ENCODE measurements at regions not wholly inside any gene's neighbourhood (a gene's known extent, or its start where the extent isn't known, plus 50 kb on each side); places are given as distances from the start of the nearest gene placed in this dataset.

GRCh38 chr11:19598876-19599486 lies 113.7 kb upstream of the NAV2 start:
- TF ChIP-seq CREB1 (CRISPR knock-in tag; IDR thresholded peaks at IDR 0.05; ENCODE audit: low read depth) (no peak), POLR2AphosphoS5 (IDR thresholded peaks at IDR 0.05; ENCODE audit: low read depth) (no peak), JUNB (IDR thresholded peaks at IDR 0.05; ENCODE audit: unreplicated experiment) (no peak), EZH2phosphoT487 (IDR thresholded peaks at IDR 0.05; ENCODE audit: unreplicated experiment) (no peak), EZH2 (IDR thresholded peaks at IDR 0.05; ENCODE audit: low read depth, unreplicated experiment) (no peak), ZNF331 (CRISPR knock-in tag; IDR thresholded peaks at IDR 0.05; ENCODE audit: low read depth) (no peak), ETS1 (IDR thresholded peaks at IDR 0.05) (no peak), STAT1 (IDR thresholded peaks at IDR 0.05; ENCODE audit: unreplicated experiment) (no peak), ZNF114 (CRISPR knock-in tag; IDR thresholded peaks at IDR 0.05) (no peak), NANOG (IDR thresholded peaks at IDR 0.05; ENCODE audit: borderline replicate concordance) (no peak)
- TF ChIP-seq, protein P1, sequence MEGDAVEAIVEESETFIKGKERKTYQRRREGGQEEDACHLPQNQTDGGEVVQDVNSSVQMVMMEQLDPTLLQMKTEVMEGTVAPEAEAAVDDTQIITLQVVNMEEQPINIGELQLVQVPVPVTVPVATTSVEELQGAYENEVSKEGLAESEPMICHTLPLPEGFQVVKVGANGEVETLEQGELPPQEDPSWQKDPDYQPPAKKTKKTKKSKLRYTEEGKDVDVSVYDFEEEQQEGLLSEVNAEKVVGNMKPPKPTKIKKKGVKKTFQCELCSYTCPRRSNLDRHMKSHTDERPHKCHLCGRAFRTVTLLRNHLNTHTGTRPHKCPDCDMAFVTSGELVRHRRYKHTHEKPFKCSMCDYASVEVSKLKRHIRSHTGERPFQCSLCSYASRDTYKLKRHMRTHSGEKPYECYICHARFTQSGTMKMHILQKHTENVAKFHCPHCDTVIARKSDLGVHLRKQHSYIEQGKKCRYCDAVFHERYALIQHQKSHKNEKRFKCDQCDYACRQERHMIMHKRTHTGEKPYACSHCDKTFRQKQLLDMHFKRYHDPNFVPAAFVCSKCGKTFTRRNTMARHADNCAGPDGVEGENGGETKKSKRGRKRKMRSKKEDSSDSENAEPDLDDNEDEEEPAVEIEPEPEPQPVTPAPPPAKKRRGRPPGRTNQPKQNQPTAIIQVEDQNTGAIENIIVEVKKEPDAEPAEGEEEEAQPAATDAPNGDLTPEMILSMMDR (conservative IDR thresholded peaks at IDR 0.05; ENCODE audit: low read depth in 2 of 2), result no peak
- TF ChIP-seq, protein P2, sequence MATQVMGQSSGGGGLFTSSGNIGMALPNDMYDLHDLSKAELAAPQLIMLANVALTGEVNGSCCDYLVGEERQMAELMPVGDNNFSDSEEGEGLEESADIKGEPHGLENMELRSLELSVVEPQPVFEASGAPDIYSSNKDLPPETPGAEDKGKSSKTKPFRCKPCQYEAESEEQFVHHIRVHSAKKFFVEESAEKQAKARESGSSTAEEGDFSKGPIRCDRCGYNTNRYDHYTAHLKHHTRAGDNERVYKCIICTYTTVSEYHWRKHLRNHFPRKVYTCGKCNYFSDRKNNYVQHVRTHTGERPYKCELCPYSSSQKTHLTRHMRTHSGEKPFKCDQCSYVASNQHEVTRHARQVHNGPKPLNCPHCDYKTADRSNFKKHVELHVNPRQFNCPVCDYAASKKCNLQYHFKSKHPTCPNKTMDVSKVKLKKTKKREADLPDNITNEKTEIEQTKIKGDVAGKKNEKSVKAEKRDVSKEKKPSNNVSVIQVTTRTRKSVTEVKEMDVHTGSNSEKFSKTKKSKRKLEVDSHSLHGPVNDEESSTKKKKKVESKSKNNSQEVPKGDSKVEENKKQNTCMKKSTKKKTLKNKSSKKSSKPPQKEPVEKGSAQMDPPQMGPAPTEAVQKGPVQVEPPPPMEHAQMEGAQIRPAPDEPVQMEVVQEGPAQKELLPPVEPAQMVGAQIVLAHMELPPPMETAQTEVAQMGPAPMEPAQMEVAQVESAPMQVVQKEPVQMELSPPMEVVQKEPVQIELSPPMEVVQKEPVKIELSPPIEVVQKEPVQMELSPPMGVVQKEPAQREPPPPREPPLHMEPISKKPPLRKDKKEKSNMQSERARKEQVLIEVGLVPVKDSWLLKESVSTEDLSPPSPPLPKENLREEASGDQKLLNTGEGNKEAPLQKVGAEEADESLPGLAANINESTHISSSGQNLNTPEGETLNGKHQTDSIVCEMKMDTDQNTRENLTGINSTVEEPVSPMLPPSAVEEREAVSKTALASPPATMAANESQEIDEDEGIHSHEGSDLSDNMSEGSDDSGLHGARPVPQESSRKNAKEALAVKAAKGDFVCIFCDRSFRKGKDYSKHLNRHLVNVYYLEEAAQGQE (IDR thresholded peaks at IDR 0.05; ENCODE audit: unreplicated experiment), result no peak
- TF ChIP-seq, protein P3, sequence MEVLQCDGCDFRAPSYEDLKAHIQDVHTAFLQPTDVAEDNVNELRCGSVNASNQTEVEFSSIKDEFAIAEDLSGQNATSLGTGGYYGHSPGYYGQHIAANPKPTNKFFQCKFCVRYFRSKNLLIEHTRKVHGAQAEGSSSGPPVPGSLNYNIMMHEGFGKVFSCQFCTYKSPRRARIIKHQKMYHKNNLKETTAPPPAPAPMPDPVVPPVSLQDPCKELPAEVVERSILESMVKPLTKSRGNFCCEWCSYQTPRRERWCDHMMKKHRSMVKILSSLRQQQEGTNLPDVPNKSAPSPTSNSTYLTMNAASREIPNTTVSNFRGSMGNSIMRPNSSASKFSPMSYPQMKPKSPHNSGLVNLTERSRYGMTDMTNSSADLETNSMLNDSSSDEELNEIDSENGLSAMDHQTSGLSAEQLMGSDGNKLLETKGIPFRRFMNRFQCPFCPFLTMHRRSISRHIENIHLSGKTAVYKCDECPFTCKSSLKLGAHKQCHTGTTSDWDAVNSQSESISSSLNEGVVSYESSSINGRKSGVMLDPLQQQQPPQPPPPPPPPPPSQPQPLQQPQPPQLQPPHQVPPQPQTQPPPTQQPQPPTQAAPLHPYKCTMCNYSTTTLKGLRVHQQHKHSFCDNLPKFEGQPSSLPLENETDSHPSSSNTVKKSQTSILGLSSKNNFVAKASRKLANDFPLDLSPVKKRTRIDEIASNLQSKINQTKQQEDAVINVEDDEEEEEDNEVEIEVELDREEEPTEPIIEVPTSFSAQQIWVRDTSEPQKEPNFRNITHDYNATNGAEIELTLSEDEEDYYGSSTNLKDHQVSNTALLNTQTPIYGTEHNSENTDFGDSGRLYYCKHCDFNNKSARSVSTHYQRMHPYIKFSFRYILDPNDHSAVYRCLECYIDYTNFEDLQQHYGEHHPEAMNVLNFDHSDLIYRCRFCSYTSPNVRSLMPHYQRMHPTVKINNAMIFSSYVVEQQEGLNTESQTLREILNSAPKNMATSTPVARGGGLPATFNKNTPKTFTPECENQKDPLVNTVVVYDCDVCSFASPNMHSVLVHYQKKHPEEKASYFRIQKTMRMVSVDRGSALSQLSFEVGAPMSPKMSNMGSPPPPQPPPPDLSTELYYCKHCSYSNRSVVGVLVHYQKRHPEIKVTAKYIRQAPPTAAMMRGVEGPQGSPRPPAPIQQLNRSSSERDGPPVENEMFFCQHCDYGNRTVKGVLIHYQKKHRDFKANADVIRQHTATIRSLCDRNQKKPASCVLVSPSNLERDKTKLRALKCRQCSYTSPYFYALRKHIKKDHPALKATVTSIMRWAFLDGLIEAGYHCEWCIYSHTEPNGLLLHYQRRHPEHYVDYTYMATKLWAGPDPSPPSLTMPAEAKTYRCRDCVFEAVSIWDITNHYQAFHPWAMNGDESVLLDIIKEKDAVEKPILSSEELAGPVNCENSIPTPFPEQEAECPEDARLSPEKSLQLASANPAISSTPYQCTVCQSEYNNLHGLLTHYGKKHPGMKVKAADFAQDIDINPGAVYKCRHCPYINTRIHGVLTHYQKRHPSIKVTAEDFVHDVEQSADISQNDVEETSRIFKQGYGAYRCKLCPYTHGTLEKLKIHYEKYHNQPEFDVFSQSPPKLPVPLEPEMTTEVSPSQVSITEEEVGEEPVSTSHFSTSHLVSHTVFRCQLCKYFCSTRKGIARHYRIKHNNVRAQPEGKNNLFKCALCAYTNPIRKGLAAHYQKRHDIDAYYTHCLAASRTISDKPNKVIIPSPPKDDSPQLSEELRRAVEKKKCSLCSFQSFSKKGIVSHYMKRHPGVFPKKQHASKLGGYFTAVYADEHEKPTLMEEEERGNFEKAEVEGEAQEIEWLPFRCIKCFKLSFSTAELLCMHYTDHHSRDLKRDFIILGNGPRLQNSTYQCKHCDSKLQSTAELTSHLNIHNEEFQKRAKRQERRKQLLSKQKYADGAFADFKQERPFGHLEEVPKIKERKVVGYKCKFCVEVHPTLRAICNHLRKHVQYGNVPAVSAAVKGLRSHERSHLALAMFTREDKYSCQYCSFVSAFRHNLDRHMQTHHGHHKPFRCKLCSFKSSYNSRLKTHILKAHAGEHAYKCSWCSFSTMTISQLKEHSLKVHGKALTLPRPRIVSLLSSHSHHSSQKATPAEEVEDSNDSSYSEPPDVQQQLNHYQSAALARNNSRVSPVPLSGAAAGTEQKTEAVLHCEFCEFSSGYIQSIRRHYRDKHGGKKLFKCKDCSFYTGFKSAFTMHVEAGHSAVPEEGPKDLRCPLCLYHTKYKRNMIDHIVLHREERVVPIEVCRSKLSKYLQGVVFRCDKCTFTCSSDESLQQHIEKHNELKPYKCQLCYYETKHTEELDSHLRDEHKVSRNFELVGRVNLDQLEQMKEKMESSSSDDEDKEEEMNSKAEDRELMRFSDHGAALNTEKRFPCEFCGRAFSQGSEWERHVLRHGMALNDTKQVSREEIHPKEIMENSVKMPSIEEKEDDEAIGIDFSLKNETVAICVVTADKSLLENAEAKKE (CRISPR knock-in tag; IDR thresholded peaks at IDR 0.05), result no peak
